AG09319 (cell line): ENCODE measurements at regions not wholly inside any gene's neighbourhood (a gene's known extent, or its start where the extent isn't known, plus 50 kb on each side); places are given as distances from the start of the nearest gene placed in this dataset.

Source experiments
- DNase-seq: peaks from one replicate; pipeline ENCODE4 v3.0.0-alpha.2; 2010; ENCODE audit warnings: low read depth; ENCODE audit errors: extremely low read depth
- TF ChIP-seq, protein P1 (sequence below): IDR thresholded peaks from 2 replicates; pipeline ENCODE4 v1.5.1; 2011; ENCODE audit warnings: low read depth, mild to moderate bottlenecking, inconsistent platforms, low read length, moderate library complexity

DNA sequence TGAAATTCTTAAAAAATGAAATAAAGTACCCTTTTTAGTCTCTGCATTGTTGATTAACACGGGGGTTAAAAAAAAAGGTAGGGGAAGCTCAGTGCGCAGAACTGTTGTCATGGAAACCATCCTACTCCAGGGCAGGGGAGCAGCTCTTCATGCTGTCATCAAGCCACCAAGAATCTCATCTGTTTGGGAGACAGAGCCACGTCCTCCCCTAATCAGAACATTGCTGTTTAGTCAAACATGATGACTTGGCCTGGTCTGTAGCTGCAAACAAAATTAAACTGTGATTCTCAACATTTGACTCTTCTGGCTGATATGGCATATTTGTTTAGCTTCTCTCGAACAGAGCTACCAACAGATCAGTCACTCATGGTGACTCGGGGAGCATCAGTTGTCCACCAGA is 254.4 kb upstream of the KLF14 start:
- TF ChIP-seq, protein P1, sequence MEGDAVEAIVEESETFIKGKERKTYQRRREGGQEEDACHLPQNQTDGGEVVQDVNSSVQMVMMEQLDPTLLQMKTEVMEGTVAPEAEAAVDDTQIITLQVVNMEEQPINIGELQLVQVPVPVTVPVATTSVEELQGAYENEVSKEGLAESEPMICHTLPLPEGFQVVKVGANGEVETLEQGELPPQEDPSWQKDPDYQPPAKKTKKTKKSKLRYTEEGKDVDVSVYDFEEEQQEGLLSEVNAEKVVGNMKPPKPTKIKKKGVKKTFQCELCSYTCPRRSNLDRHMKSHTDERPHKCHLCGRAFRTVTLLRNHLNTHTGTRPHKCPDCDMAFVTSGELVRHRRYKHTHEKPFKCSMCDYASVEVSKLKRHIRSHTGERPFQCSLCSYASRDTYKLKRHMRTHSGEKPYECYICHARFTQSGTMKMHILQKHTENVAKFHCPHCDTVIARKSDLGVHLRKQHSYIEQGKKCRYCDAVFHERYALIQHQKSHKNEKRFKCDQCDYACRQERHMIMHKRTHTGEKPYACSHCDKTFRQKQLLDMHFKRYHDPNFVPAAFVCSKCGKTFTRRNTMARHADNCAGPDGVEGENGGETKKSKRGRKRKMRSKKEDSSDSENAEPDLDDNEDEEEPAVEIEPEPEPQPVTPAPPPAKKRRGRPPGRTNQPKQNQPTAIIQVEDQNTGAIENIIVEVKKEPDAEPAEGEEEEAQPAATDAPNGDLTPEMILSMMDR, result no peak
- DNase-seq, result no peak

DNA sequence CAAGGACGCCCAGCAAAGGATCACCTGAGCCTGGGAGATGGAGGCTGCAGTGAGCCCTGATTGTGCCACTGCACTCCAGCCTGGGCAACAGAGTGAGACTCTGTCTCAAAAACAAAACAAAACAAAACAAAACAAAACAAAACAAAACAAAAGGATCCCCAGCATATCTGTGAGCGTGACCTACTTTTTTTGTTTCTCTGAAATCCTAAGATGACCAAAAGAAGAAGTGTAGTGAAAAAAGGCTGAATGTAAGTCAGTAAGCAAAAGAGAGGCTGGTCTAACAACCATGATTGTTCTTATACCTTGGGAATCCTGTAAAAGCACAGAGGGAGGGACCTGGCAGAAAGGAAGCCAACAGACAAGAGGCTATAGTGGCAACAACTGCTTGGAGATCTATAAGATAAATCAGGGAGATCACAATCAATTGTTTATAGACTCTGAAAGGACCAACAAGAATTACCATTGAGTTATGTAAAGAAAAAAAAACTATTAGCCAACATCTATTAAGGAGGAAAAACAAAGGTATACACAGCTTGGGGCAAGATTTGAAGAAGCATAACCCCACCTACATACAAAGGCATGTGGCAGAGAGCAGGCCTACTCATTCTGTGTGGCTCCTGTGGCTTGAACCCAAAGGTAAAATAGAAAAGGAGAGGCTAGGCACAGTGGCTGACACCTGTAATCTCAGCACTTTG is 255.2 kb upstream of the KLF14 start:
- no peak for DNase-seq
- TF ChIP-seq, protein P1, result no peak

DNA sequence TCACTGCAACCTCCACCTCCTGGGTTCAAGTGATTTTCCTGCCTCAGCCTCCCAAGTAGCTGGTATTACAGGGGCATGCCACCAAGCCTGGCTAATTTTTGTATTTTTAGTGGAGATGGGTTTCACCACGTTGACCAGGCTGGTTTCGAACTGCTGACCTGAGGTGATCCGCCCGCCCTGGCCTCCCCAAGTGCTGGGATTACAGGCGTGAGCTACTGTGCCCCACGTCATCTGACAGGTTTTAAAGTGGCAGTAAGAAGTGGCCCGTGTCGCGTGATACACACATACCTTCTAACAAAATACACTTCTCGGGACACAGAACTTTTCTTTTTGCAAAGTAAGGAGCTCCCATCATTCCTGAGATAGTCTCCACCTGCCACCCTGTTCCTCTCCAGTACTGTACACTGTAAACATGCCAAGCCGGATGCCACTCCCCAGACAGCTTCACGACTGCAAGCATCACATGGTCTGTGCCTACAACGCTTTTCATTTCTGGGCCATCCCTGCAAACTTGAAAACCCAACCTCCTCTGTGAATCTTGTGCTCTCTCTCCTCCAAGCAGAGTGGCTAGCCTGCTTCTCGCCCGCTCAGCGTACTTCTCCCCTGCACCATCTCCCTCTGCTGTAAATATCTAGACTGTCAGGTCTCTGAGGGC is 256.3 kb upstream of the KLF14 start:
- DNase-seq, result no peak
- TF ChIP-seq, protein P1, result no peak

DNA sequence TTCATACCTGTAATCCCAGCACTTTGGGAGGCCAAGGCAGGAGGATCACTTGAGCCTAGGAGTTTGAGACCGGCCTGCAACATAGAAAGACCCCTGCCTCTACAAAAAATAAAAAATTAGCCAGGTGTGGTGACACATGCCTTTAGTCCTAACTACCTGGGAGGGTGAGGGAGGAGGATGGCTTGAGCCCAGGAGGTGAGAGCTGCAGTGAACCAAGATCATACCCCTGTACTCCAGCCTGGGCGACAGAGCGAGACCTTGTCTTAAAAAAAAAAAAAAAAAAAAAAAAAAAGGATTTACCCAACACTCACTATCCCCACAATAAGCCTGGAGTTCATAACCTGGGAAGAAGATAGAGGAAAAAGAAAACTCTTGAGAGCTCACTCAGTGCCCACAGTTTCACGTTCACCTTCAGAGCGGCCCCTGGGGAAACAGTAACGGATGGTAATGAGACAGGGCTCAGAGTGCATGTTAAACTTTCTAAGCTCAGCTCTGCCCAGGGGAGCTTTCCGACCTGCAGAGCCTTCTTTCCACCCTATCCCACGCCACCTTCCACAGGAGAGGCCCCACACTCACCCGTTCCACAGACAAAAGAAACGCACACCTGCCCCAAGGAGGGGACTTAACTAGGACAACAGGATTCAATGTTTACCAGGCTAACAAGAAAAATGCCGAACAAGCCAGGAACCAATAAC is 259.8 kb upstream of the KLF14 start:
- TF ChIP-seq, protein P1, result no peak
- no peak for DNase-seq

DNA sequence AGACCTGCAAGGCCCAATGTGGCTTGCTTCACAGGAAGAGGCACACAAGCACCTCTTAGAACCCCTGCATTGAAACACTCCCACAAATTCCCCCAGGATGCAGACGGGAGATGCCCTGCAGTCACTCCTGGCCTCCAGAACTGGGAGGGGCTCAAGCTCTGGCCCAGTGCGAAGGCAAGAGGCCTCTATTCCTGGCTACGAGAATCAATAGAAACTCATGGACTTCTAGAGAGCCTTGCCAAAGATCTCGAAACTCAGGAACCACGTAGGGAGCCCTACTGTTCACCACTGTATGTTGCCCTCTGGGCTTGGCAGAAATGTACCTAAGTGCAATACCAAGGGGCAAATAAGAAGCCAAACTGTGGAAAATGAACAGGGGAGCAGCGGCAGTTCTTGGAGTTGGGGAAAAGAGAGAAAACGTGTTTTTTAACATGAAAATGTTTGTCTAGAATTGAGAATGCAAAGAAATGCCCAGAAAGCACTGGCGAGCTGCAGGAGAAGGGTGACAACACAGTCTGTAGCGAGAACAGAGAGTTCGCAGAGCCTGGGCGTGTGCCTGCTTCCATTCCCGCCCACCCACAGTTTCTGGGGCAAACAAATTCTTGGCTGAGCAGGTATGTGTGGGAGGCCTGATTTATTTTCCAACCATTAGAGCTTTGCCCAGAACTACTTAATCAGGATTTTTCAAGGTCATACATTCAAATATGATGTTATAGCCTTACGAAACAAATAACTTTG is 260.5 kb upstream of the KLF14 start:
- DNase-seq, result no peak
- TF ChIP-seq, protein P1, result no peak

DNA sequence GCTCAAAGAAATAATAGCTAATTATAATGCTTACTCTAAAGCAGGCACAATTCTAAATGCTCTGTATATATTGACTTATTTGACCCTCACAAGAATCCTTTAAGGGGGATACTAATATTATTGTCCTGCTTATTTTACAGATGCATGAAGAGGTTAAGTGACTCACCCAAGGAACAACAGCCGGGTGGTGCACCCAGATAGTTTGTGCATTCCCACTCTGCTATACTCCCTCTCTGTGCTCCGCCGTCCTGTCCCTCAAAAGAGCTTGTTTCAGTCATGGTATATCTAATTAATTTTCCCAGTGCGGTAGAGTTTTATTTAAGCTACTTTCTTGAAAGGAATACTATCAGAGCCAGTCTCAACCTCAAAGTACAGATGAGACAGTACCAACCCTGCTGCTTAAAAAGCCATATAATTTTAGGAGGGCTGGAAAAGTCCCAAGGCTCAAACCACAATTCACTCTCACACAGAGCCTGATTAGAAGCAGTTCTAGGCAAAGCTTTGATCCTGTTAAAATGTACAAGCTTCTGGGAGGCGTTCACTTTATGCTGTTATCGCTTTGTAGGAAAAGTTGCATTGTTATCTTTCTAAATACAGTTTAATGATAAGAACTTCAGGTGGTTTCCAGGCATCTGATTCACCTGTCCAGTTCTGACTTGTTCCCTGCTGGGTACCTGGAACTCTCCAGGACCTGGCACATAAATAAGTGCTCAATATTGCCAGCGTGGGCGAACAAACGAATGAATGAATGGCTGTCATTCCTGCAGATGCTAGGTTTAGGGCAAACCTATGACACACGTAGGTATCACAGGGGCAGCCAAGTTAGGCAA is 261.5 kb upstream of the KLF14 start:
- no peak for DNase-seq
- TF ChIP-seq, protein P1, result no peak
